SH-SY5Y (cell line): ENCODE measurements at regions not wholly inside any gene's neighbourhood (a gene's known extent, or its start where the extent isn't known, plus 50 kb on each side); places are given as distances from the start of the nearest gene placed in this dataset.

ENCODE experiments used
- GATA2 ChIP-seq: IDR thresholded peaks from 2 replicates; pipeline ENCODE4 v1.6.1; 2011; ENCODE audit warnings: mild to moderate bottlenecking, low read depth, low read length
- GATA3 ChIP-seq: IDR thresholded peaks from 2 replicates; pipeline ENCODE4 v1.6.1; 2011; ENCODE audit warnings: low read depth, mild to moderate bottlenecking, low read length, moderate library complexity

GRCh38 chr1:198893141-198893540 lies 254.3 kb downstream of the PTPRC start:
- TF ChIP-seq GATA2, result no peak
- no peak for TF ChIP-seq GATA3
